K562 (cell line): ENCODE measurements at regions not wholly inside any gene's neighbourhood (a gene's known extent, or its start where the extent isn't known, plus 50 kb on each side); places are given as distances from the start of the nearest gene placed in this dataset.

Experiments
- CTCF ChIP-seq, 3 experiments: IDR thresholded peaks in 2 of 3; conservative IDR thresholded peaks in 1 of 3; 2 replicates each; pipeline ENCODE4 v1.5.1; 2011 to 2012; ENCODE audit warnings: low read length in 3 of 3, mild to moderate bottlenecking in 3 of 3, control low read depth in 2 of 3, improper control_type of control experiment in 1 of 3, inconsistent platforms in 1 of 3, low read depth in 1 of 3, mixed read lengths in 1 of 3, moderate library complexity in 1 of 3; ENCODE audit not compliant: insufficient read depth in 2 of 3
- KLF1 ChIP-seq: fragments of 450-650 bp; IDR thresholded peaks from 2 replicates; pipeline ENCODE4 v1.6.1; 2016; ENCODE audit warnings: missing genetic modification characterization, missing compliant biosample characterization
- PHF20 ChIP-seq: fragments of 450-650 bp; IDR thresholded peaks from 2 replicates; pipeline ENCODE4 v1.6.1; 2018; ENCODE audit not compliant: partially characterized antibody
- POLR2A ChIP-seq: fragments of 450-650 bp; conservative IDR thresholded peaks from 2 replicates; pipeline ENCODE4 v1.6.1; 2016
- ZNF263 ChIP-seq: sonication (generic); formaldehyde crosslinking; IDR thresholded peaks from 2 replicates; pipeline ENCODE4 v1.8.0; 2022; ENCODE audit warnings: mild to moderate bottlenecking, missing genetic modification reagents, borderline replicate concordance
- ZNF644 ChIP-seq: fragments of 200-800 bp; sonication (Bioruptor generic); IDR thresholded peaks from 2 replicates; pipeline ENCODE4 v1.6.1; 2016; ENCODE audit warnings: low read depth, missing genetic modification characterization, missing compliant biosample characterization
- ZNF764 ChIP-seq: fragments of 250-450 bp; sonication (Bioruptor Pico); IDR thresholded peaks from 2 replicates; pipeline ENCODE4 v1.4.0; 2020; ENCODE audit warnings: low read depth, mild to moderate bottlenecking, moderate library complexity
- ZNF830 ChIP-seq: fragments of 250-450 bp; sonication (Bioruptor Pico); IDR thresholded peaks from 2 replicates; pipeline ENCODE4 v1.5.0; 2021; ENCODE audit warnings: mild to moderate bottlenecking

- TF ChIP-seq KLF1 (no peak), CTCF (IDR thresholded peaks at IDR 0.05 in 2 of 3, conservative IDR thresholded peaks at IDR 0.05 in 1 of 3; ENCODE audit: insufficient read depth in 2 of 3, low read depth in 1 of 3, low read length in 3 of 3) (no peak), ZNF764 (CRISPR knock-in tag) (no peak), POLR2A (no peak), ZNF644 (tag) (no peak), ZNF263 (CRISPR knock-in tag) (no peak), ZNF830 (CRISPR knock-in tag) (no peak), PHF20 (no peak)
Observed at GRCh38 chr5:31119938-31120641, 73.4 kb upstream of the CDH6 start.
